HCT116 (cell line): ENCODE measurements at regions not wholly inside any gene's neighbourhood (a gene's known extent, or its start where the extent isn't known, plus 50 kb on each side); places are given as distances from the start of the nearest gene placed in this dataset.

Experiments
- ATAC-seq: fragments of 200-7000 bp; cut with Tn5 transposase; 2 replicates; pipeline ENCODE4 v1.9.1; 2020; ENCODE audit warnings: mild to moderate bottlenecking, moderate library complexity
- BruUV-seq: library from RNA; stranded (reverse); fragments of 400-500 nt; replicated peaks from 2 replicates; lab custom pipeline; 2021; lab: Mats Ljungman, UMichigan
- CTCF ChIA-PET: fragments of 300-600 bp; sonication (Branson Sonifier 250); formaldehyde crosslinking; loops from one replicate; lab custom pipeline; 2021; ENCODE audit warnings: antibody characterized with exemption; lab: Charles Lee
- POLR2A ChIA-PET: fragments of 300-600, 350-600 bp; sonication (Branson Sonifier 250); formaldehyde crosslinking; loops from one replicate; lab custom pipeline; 2021; ENCODE audit warnings: antibody characterized with exemption; lab: Charles Lee
- RAD21 ChIA-PET, 2 experiments: fragments of 300-600 bp; sonication (Branson Sonifier 250); formaldehyde crosslinking; loops; one replicate each; lab custom pipeline; 2023; ENCODE audit warnings: low total read pairs in 2 of 2; ENCODE audit not compliant: uncharacterized antibody in 2 of 2, unreplicated experiment in 2 of 2, low non-redundant PET in 1 of 2; lab: Charles Lee
- DNase-seq: peaks from one replicate; pipeline ENCODE4 v3.0.0-alpha.2; 2010; ENCODE audit warnings: low read depth, low spot score
- H2AFZ ChIP-seq: fragments of 200-600 bp; shearing (Covaris generic), sonication (generic); 2 replicates; pipeline ENCODE4 v1.6.1; 2017; ENCODE audit warnings: low read depth, mixed run types, mixed read lengths, antibody characterized with exemption, low read length; ENCODE audit not compliant: poor library complexity, severe bottlenecking
- H3K27ac ChIP-seq: 2 replicates; pipeline ENCODE4 v1.5.1; 2012; ENCODE audit warnings: low read depth, low read length
- H3K27me3 ChIP-seq: fragments of 200-600 bp; sonication (generic); 2 replicates; pipeline ENCODE4 v1.6.1; 2016; ENCODE audit warnings: mixed run types, low read length, mixed read lengths; ENCODE audit not compliant: insufficient read depth
- H3K36me3 ChIP-seq, 2 experiments: fragments of 200-500 bp in 1 of 2; fragments of 200-600 bp in 1 of 2; sonication (Bioruptor generic) in 1 of 2; sonication (generic) in 1 of 2; 2 replicates each; pipeline versions ENCODE4 v1.5.1 to v1.6.1; 2014 to 2016; ENCODE audit warnings: low read length in 2 of 2, inconsistent platforms in 1 of 2, mixed read lengths in 1 of 2, mixed run types in 1 of 2; ENCODE audit not compliant: insufficient read depth in 2 of 2, control insufficient read depth in 1 of 2
- H3K4me1 ChIP-seq, 2 experiments: fragments of 200-600 bp in 1 of 2; sonication (generic) in 1 of 2; 2 replicates each; pipeline versions ENCODE4 v1.5.1 to v1.6.1; 2012 to 2017; ENCODE audit warnings: low read length in 2 of 2, inconsistent platforms in 1 of 2, mild to moderate bottlenecking in 1 of 2, mixed read lengths in 1 of 2, mixed run types in 1 of 2, moderate library complexity in 1 of 2; ENCODE audit not compliant: insufficient read depth in 2 of 2, control insufficient read depth in 1 of 2
- H3K4me2 ChIP-seq: fragments of 200-600 bp; sonication (generic); 2 replicates; pipeline ENCODE4 v1.6.1; 2017; ENCODE audit warnings: mixed run types, low read length, mixed read lengths
- H3K4me3 ChIP-seq, 2 experiments: fragments of 200-600 bp in 1 of 2; sonication (generic) in 1 of 2; replicated peaks in 1 of 2; 2 replicates each; pipeline ENCODE4 v1.5.1; 2011 to 2016; ENCODE audit warnings: low read length in 2 of 2, control low read depth in 1 of 2, low read depth in 1 of 2, mild to moderate bottlenecking in 1 of 2, mixed read lengths in 1 of 2, mixed run types in 1 of 2
- H3K79me2 ChIP-seq: fragments of 200-600 bp; sonication (generic); 2 replicates; pipeline ENCODE4 v1.6.1; 2017; ENCODE audit warnings: mild to moderate bottlenecking, mixed run types, low read length, moderate library complexity, mixed read lengths; ENCODE audit not compliant: insufficient read depth
- H3K9ac ChIP-seq: fragments of 200-600 bp; sonication (generic); 2 replicates; pipeline ENCODE4 v1.6.1; 2016; ENCODE audit warnings: low read length, mixed read lengths
- H3K9me2 ChIP-seq: fragments of 200-600 bp; sonication (generic), shearing (Covaris generic); 2 replicates; pipeline ENCODE4 v1.6.1; 2017; ENCODE audit warnings: mixed run types, mild to moderate bottlenecking, moderate library complexity; ENCODE audit not compliant: insufficient read depth
- H3K9me3 ChIP-seq, 2 experiments: fragments of 200-500 bp in 1 of 2; fragments of 200-600 bp in 1 of 2; sonication (Bioruptor generic) in 1 of 2; sonication (generic) in 1 of 2; 2 replicates each; pipeline ENCODE4 v1.6.1; 2014 to 2017; ENCODE audit warnings: low read length in 2 of 2, mixed read lengths in 2 of 2, inconsistent platforms in 1 of 2, low read depth in 1 of 2, mild to moderate bottlenecking in 1 of 2, mixed run types in 1 of 2, moderate library complexity in 1 of 2; ENCODE audit not compliant: control insufficient read depth in 1 of 2, insufficient read depth in 1 of 2
- H4K20me1 ChIP-seq: fragments of 200-600 bp; sonication (generic), shearing (Covaris generic); 2 replicates; pipeline ENCODE4 v1.6.1; 2017; ENCODE audit warnings: mixed run types, mild to moderate bottlenecking, moderate library complexity; ENCODE audit not compliant: insufficient read depth
- CEBPB ChIP-seq: IDR thresholded peaks from 2 replicates; pipeline ENCODE4 v1.6.1; 2012; ENCODE audit warnings: low read depth
- ELF1 ChIP-seq: IDR thresholded peaks from 2 replicates; pipeline ENCODE4 v1.6.1; 2012; ENCODE audit warnings: low read depth, borderline replicate concordance
- FOSL1 ChIP-seq: IDR thresholded peaks from 2 replicates; pipeline ENCODE4 v1.6.1; 2012; ENCODE audit warnings: low read depth
- JUND ChIP-seq: IDR thresholded peaks from 2 replicates; pipeline ENCODE4 v1.6.1; 2012
- POLR2A ChIP-seq: IDR thresholded peaks from 2 replicates; pipeline ENCODE4 v1.7.0; 2011; ENCODE audit warnings: borderline replicate concordance; ENCODE audit not compliant: insufficient read depth, insufficient read length; ENCODE audit errors: extremely low read depth
- REST ChIP-seq: IDR thresholded peaks from 2 replicates; pipeline ENCODE4 v1.6.1; 2012; ENCODE audit warnings: low read depth
- SIN3A ChIP-seq: IDR thresholded peaks from 2 replicates; pipeline ENCODE4 v1.6.1; 2012; ENCODE audit warnings: low read depth
- SP1 ChIP-seq: IDR thresholded peaks from 2 replicates; pipeline ENCODE4 v1.6.1; 2012; ENCODE audit warnings: low read depth
- TCF7L2 ChIP-seq: IDR thresholded peaks from 2 replicates; pipeline ENCODE4 v1.7.0; 2011; ENCODE audit warnings: borderline replicate concordance, inconsistent platforms; ENCODE audit not compliant: insufficient read depth, insufficient read length; ENCODE audit errors: extremely low read depth
- YY1 ChIP-seq: IDR thresholded peaks from 2 replicates; pipeline ENCODE4 v1.6.1; 2011; ENCODE audit warnings: low read length, low read depth, moderate library complexity, mild to moderate bottlenecking; ENCODE audit not compliant: insufficient replicate concordance; ENCODE audit errors: extremely low read depth
- intact Hi-C: fragments of 100-400 bp; cut with micrococcal nuclease; formaldehyde crosslinking; loops from 2 replicates; pipeline ENCODE4 v1.10.0; 2022

- ATAC-seq (no peak), DNase-seq (no peak)
- Histone ChIP-seq H3K4me2 (no peak overlapping the region), H3K9ac (no peak overlapping the region), H3K79me2 (no peaks in the 10 kb centered on the region), H3K9me3 (peaks cover 0 to 4% of the 10 kb centered on the region in 2 experiments; a peak in 1 of 4 replicates), H3K36me3 (no peaks in the 10 kb centered on the region), H3K4me3 (no peak overlapping the region), H3K9me2 (no peaks in the 10 kb centered on the region), H3K4me1 (no peaks in the 10 kb centered on the region), H2AFZ (no peak overlapping the region), H3K27me3 (no peaks in the 10 kb centered on the region), H4K20me1 (no peaks in the 10 kb centered on the region), H3K27ac (no peak overlapping the region)
- ChIA-PET RAD21 (no interaction called here), POLR2A (no interaction called here), CTCF (no interaction called here)
- BruUV-seq = no TSS peak
- intact Hi-C loops = no loop called here
- no peak for TF ChIP-seq REST
- TF ChIP-seq CEBPB = no peak
- no peak for TF ChIP-seq SIN3A
- TF ChIP-seq ELF1 = no peak
- no peak for TF ChIP-seq YY1
- no peak for TF ChIP-seq TCF7L2
- no peak for TF ChIP-seq FOSL1
- no peak for TF ChIP-seq JUND
- no peak for TF ChIP-seq SP1
- TF ChIP-seq POLR2A = no peak
These were observed 158.9 kb upstream of the GGTLC1 start for GRCh38 chr20:24147479-24147878.
